Common myeloid progenitor, CD34-positive (primary cell): ENCODE measurements at regions not wholly inside any gene's neighbourhood (a gene's known extent, or its start where the extent isn't known, plus 50 kb on each side); places are given as distances from the start of the nearest gene placed in this dataset.

Experiments
- CTCF ChIA-PET: fragments of 350-600 bp; sonication (Branson Sonifier 250); formaldehyde crosslinking; loops from one replicate; lab custom pipeline; 2021; ENCODE audit warnings: antibody characterized with exemption; lab: Charles Lee
- POLR2A ChIA-PET: fragments of 350-600 bp; sonication (Branson Sonifier 250); formaldehyde crosslinking; loops from one replicate; lab custom pipeline; 2021; ENCODE audit warnings: antibody characterized with exemption; lab: Charles Lee
- DNase-seq, 3 donors: peaks; one replicate each; pipeline versions ENCODE4 v3.0.0 to v3.0.0-alpha.2; 2013
- H3K27ac ChIP-seq, 2 experiments: 1 replicate in 1 of 2; 2 replicates in 1 of 2; pipeline ENCODE4 v1.7.0; 2013; ENCODE audit warnings: inconsistent platforms in 2 of 2, low read length in 2 of 2, mild to moderate bottlenecking in 2 of 2, low read depth in 1 of 2, moderate library complexity in 1 of 2; ENCODE audit not compliant: severe bottlenecking in 2 of 2, insufficient read depth in 1 of 2, poor library complexity in 1 of 2
- H3K27me3 ChIP-seq, 5 experiments: replicated peaks in 2 of 5; 1 replicate in 3 of 5; 2 replicates in 2 of 5; pipeline versions ENCODE4 v1.6.1 to v1.7.0; 2013; ENCODE audit warnings: low read length in 4 of 5, mild to moderate bottlenecking in 2 of 5, moderate library complexity in 2 of 5, inconsistent platforms in 1 of 5; ENCODE audit not compliant: insufficient read depth in 5 of 5, control insufficient read depth in 4 of 5
- H3K36me3 ChIP-seq, 4 experiments: 1 replicate in 2 of 4; 2 replicates in 2 of 4; pipeline versions ENCODE4 v1.6.1 to v1.7.0; 2013; ENCODE audit warnings: low read length in 3 of 4, control low read depth in 1 of 4, mild to moderate bottlenecking in 1 of 4; ENCODE audit not compliant: control insufficient read depth in 4 of 4, insufficient read depth in 4 of 4
- H3K4me1 ChIP-seq, 4 experiments: 1 replicate in 3 of 4; 2 replicates in 1 of 4; pipeline versions ENCODE4 v1.6.1 to v1.7.1; 2013; ENCODE audit warnings: low read length in 3 of 4, mild to moderate bottlenecking in 3 of 4, control low read depth in 1 of 4, inconsistent platforms in 1 of 4, moderate library complexity in 1 of 4; ENCODE audit not compliant: control insufficient read depth in 4 of 4, insufficient read depth in 4 of 4; ENCODE audit errors: control extremely low read depth in 1 of 4
- H3K4me3 ChIP-seq, 7 experiments: 1 replicate in 4 of 7; 2 replicates in 3 of 7; pipeline versions ENCODE4 v1.5.1 to v1.7.0; 2013; ENCODE audit warnings: mild to moderate bottlenecking in 7 of 7, low read length in 6 of 7, moderate library complexity in 6 of 7, inconsistent platforms in 2 of 7, low read depth in 2 of 7, control low read depth in 1 of 7; ENCODE audit not compliant: insufficient read depth in 4 of 7, control insufficient read depth in 1 of 7; ENCODE audit errors: extremely low read depth in 1 of 7
- H3K9me3 ChIP-seq, 5 experiments: 1 replicate in 4 of 5; 2 replicates in 1 of 5; pipeline versions ENCODE4 v1.6.1 to v1.7.1; 2013; ENCODE audit warnings: low read length in 4 of 5, mild to moderate bottlenecking in 2 of 5, inconsistent platforms in 1 of 5, low read depth in 1 of 5, moderate library complexity in 1 of 5; ENCODE audit not compliant: control insufficient read depth in 4 of 5, insufficient read depth in 2 of 5; ENCODE audit errors: control extremely low read depth in 1 of 5
- WGBS: methylation state at CpG from one replicate; pipeline ENCODE4 v1.1.5; 2013; ENCODE audit not compliant: insufficient coverage; 5-methylcytosine and 5-hydroxymethylcytosine counted together

- peak in 2 of 3 donors; percentile 4 for DNase-seq
- Histone ChIP-seq H3K4me3 (no peak overlapping the region), H3K36me3 (no peaks in the 10 kb centered on the region), H3K4me1 (no peaks in the 10 kb centered on the region), H3K27ac (no peak overlapping the region), H3K27me3 (peaks cover 2 to 16% (median 4%) of the 10 kb centered on the region in 5 experiments), H3K9me3 (peaks cover 0 to 3% (median 0%) of the 10 kb centered on the region in 5 experiments)
- POLR2A ChIA-PET, result no interaction called here
- 55% methylated on average over 8 of the region's 11 CpGs for WGBS
- CTCF ChIA-PET, result interaction anchor here (0.7 to 1.3 kb wide), 3 partner anchors 15 to 721 kb away, joined by 3 read pairs; no protein-coding TSS in a partner anchor
These were observed 65.0 kb upstream of the FGFR2 start for GRCh38 chr10:121662945-121663917.

GRCh38 chr10:121662531-121662930 lies 64.3 kb upstream of the FGFR2 start:
- no peak overlapping the region for H3K4me3 ChIP-seq
- WGBS, result 95% methylated on average over 12 of the region's 13 CpGs
- H3K4me1 ChIP-seq, result no peaks in the 10 kb centered on the region
- H3K36me3 ChIP-seq, result no peaks in the 10 kb centered on the region
- no peak overlapping the region for H3K27ac ChIP-seq
- CTCF ChIA-PET, result interaction anchor here (0.9 kb wide), 1 partner anchor 53 kb away, joined by 3 read pairs; no protein-coding TSS in a partner anchor
- POLR2A ChIA-PET, result no interaction called here
- DNase-seq, result no peak
- peaks cover 0 to 3% (median 0%) of the 10 kb centered on the region in 5 experiments for H3K9me3 ChIP-seq
- peaks cover 2 to 9% (median 3%) of the 10 kb centered on the region in 5 experiments for H3K27me3 ChIP-seq

- Histone ChIP-seq H3K4me3 (no peak overlapping the region), H3K9me3 (peaks cover 0 to 3% (median 0%) of the 10 kb centered on the region in 5 experiments), H3K36me3 (no peaks in the 10 kb centered on the region), H3K27ac (no peak overlapping the region), H3K27me3 (peaks cover 0 to 2% (median 1%) of the 10 kb centered on the region in 5 experiments), H3K4me1 (no peaks in the 10 kb centered on the region)
- no peak for DNase-seq
- 95% methylated on average over 14 of the region's 14 CpGs for WGBS
- ChIA-PET CTCF (no interaction called here), POLR2A (no interaction called here)
These were observed 63.2 kb upstream of the FGFR2 start for GRCh38 chr10:121661451-121661851.

- H3K9me3 ChIP-seq, result no peaks in the 10 kb centered on the region
- no peaks in the 10 kb centered on the region for H3K27me3 ChIP-seq
- no peaks in the 10 kb centered on the region for H3K4me1 ChIP-seq
- no peaks in the 10 kb centered on the region for H3K36me3 ChIP-seq
- no peak overlapping the region for H3K27ac ChIP-seq
- ChIA-PET POLR2A (no interaction called here), CTCF (no interaction called here)
- WGBS, result 88% methylated on average over 9 of the region's 10 CpGs
- no peak for DNase-seq
- no peak overlapping the region for H3K4me3 ChIP-seq
These were observed 61.0 kb upstream of the FGFR2 start for GRCh38 chr10:121659236-121659635.

- Histone ChIP-seq H3K27ac (no peak overlapping the region), H3K27me3 (peaks cover 0 to 2% (median 0%) of the 10 kb centered on the region in 5 experiments), H3K36me3 (no peaks in the 10 kb centered on the region), H3K9me3 (no peaks in the 10 kb centered on the region), H3K4me3 (no peak overlapping the region), H3K4me1 (no peaks in the 10 kb centered on the region)
- ChIA-PET CTCF (no interaction called here), POLR2A (no interaction called here)
- DNase-seq, result no peak
- no CpG with 5 or more reads among the region's 3 CpGs for WGBS
These were observed 60.4 kb upstream of the FGFR2 start for GRCh38 chr10:121658611-121659010.

- Histone ChIP-seq H3K9me3 (no peaks in the 10 kb centered on the region), H3K36me3 (no peaks in the 10 kb centered on the region), H3K4me1 (no peaks in the 10 kb centered on the region), H3K27me3 (peaks cover 0 to 2% (median 0%) of the 10 kb centered on the region in 5 experiments), H3K4me3 (no peak overlapping the region), H3K27ac (no peak overlapping the region)
- ChIA-PET POLR2A (no interaction called here), CTCF (no interaction called here)
- no CpG with 5 or more reads among the region's 5 CpGs for WGBS
- DNase-seq, result no peak
These were observed 59.9 kb upstream of the FGFR2 start for GRCh38 chr10:121658111-121658510.
